Kidney epithelial cell (primary cell): ENCODE measurements at regions not wholly inside any gene's neighbourhood (a gene's known extent, or its start where the extent isn't known, plus 50 kb on each side); places are given as distances from the start of the nearest gene placed in this dataset.
"Not testable (repeated sequence)": the region's sequence is repeated elsewhere in the genome, so short reads cannot be mapped to it uniquely, and the experiment has no call there.

Source experiments
- DNase-seq: peaks from one replicate; pipeline ENCODE4 v3.0.0-alpha.2; 2010; ENCODE audit warnings: low read depth
- H3K27me3 ChIP-seq: 2 replicates; pipeline ENCODE4 v1.6.0; 2011; ENCODE audit warnings: low read length; ENCODE audit not compliant: control insufficient read depth, insufficient read depth
- H3K36me3 ChIP-seq: 2 replicates; pipeline ENCODE4 v1.5.1; 2011; ENCODE audit warnings: low read length; ENCODE audit not compliant: control insufficient read depth, insufficient read depth
- H3K4me3 ChIP-seq: 2 replicates; pipeline ENCODE4 v1.5.1; 2011; ENCODE audit warnings: low read depth, mild to moderate bottlenecking, control low read depth, low read length
- TF ChIP-seq, protein P1 (sequence below): IDR thresholded peaks from 2 replicates; pipeline ENCODE4 v1.5.1; 2011; ENCODE audit warnings: mild to moderate bottlenecking, moderate library complexity, low read length, control low read depth, inconsistent platforms; ENCODE audit not compliant: insufficient read depth, poor library complexity, severe bottlenecking

DNA sequence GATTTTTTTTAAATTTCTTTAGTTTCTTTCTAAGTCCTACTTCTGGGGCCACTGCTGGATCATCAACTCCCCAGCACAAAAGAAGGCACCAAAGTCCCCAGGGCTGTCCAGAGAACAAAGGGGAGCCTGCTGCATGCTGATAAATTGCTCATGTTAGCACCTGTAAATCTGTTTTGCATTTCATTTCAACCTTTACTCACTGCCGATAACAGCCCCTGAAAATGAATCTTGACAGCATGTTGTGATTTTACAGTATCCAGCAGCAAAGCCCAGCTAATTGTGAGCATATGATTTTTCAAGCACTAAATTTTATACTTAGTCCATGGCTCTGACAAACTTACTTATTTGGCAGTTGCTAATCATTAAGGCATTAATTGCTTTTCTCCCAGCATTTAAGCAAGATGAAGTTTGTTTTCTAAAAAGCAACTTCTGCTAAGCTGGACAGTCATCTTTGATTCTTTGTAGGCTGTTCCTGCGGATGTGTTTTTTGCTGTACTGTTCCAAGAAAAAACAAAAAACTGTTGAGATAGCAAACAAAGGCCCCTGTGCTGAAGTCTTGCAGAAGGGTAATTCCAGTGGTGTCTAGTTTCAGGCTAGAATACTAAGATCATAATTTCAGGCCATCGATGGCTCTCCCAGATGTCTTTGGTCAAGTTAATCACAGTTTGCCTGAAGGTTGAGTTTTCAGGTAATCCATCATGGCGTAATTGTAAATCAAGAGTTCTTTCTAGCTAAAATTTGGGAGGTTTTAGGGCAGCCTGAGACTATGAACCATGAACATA, 73.1 kb upstream of the GAS1 start:
- H3K27me3 ChIP-seq = no peaks in the 10 kb centered on the region
- no peak for DNase-seq
- no peak overlapping the region for H3K4me3 ChIP-seq
- TF ChIP-seq, protein P1, sequence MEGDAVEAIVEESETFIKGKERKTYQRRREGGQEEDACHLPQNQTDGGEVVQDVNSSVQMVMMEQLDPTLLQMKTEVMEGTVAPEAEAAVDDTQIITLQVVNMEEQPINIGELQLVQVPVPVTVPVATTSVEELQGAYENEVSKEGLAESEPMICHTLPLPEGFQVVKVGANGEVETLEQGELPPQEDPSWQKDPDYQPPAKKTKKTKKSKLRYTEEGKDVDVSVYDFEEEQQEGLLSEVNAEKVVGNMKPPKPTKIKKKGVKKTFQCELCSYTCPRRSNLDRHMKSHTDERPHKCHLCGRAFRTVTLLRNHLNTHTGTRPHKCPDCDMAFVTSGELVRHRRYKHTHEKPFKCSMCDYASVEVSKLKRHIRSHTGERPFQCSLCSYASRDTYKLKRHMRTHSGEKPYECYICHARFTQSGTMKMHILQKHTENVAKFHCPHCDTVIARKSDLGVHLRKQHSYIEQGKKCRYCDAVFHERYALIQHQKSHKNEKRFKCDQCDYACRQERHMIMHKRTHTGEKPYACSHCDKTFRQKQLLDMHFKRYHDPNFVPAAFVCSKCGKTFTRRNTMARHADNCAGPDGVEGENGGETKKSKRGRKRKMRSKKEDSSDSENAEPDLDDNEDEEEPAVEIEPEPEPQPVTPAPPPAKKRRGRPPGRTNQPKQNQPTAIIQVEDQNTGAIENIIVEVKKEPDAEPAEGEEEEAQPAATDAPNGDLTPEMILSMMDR = no peak
- H3K36me3 ChIP-seq = no peaks in the 10 kb centered on the region

DNA sequence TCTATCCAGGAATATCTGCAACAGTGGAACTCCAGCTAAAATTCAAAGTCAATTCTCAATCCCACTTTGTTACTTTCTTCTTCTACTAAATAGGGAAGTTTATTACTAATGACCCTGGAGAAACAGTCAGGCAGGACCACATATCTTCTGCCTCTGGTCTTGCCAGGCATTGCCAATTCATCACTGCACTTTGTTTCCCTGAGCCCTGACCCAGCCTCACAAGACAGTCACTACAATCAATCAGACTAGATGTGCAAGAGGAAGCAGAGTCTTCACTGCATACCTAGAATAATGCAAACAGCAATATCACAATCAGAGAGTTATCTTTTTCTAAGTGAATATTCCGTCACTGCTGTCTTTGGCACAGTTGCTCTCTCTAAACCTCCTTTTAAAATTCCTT, 74.9 kb upstream of the GAS1 start:
- Histone ChIP-seq H3K36me3 (no peaks in the 10 kb centered on the region), H3K4me3 (no peak overlapping the region), H3K27me3 (no peaks in the 10 kb centered on the region)
- no peak for DNase-seq
- TF ChIP-seq, protein P1 = no peak

DNA sequence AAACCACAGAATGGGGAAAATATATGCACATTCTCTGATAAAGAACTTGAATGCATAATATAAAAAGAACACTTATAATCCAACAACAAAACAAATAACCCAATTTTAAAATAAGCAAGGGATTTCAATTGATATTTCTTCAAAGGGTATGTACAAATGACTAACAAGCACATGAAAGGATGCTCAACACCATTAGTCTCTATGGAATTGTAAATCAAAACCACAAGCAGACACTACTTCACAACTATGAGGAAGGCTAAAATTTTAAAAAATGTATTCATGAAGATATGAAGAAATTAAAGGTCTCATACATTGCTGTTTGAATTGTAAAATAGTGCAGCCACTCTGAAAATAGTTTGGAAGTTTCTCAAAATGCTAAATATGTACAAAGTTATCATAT, 78.9 kb upstream of the GAS1 start:
- H3K36me3 ChIP-seq = no peaks in the 10 kb centered on the region
- TF ChIP-seq, protein P1 = no peak
- no peak for DNase-seq
- no peak overlapping the region for H3K4me3 ChIP-seq
- H3K27me3 ChIP-seq = no peaks in the 10 kb centered on the region

DNA sequence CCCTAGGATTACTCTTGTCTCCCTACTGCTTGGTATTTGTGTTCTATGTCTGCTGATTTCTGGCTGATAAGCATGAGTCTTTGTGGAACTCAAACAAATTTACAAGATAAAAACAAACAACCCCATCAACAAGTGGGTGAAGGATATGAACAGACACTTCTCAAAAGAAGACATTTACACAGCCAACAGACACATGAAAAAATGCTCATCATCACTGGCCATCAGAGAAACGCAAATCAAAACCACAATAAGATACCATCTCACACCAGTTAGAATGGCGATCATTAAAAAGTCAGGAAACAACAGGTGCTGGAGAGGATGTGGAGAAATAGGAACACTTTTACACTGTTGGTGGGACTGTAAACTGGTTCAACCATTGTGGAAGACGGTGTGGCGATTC, 81.5 kb upstream of the GAS1 start:
- H3K27me3 ChIP-seq = not testable (repeated sequence)

DNA sequence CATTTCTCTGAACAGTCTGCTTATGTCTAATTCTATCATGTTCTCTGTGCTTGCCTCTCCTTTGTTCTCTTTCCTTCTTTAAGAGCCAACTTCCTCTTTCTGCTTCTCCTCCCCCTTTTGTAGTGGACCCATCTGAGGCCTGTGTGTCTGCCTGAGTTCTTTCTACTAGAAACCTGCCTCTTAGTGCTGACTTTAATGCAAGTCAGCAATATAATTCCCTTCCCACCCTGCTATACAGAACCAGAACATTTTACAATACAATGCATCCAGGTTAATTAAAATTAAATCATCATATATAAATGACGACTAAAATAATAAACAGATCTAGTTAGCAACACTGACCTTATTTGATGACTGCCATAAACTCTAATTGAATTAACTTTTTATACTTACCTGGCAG, 82.6 kb upstream of the GAS1 start:
- Histone ChIP-seq H3K36me3 (no peaks in the 10 kb centered on the region), H3K27me3 (no peaks in the 10 kb centered on the region), H3K4me3 (no peak overlapping the region)
- TF ChIP-seq, protein P1 = no peak
- DNase-seq = no peak

More for the DNA sequence above, 81.5 kb upstream of the GAS1 start:
- not testable (repeated sequence) for H3K36me3 ChIP-seq, DNase-seq, H3K4me3 ChIP-seq

DNA sequence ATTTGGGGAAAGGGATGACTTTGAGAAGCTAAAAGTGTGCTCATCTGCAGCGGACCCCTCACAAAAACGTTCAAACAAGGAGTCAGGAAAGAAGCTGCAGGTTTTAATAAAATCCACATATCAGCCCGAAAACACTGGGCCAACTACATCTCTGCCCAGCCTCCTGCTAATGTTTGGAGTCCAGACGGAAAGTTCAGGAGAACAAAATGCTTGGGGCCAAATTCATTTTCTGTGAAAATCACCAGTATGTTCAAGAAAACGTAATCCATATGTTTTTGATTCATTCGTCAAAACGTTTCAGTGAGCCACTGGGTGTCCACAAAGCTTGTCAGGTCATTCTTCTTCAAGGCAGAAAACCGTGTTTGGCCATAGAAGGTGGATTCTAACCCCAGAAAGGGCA, 87.5 kb upstream of the GAS1 start:
- Histone ChIP-seq H3K4me3 (no peak overlapping the region), H3K36me3 (no peaks in the 10 kb centered on the region), H3K27me3 (no peaks in the 10 kb centered on the region)
- DNase-seq = no peak
- TF ChIP-seq, protein P1 = no peak
